ENCODE measurements at regions not wholly inside any gene's neighbourhood (a gene's known extent, or its start where the extent isn't known, plus 50 kb on each side); places are given as distances from the start of the nearest gene placed in this dataset.

- TF ChIP-seq CTCF (IDR thresholded peaks at IDR 0.05): no peak
- TF ChIP-seq ZFX (IDR thresholded peaks at IDR 0.05; ENCODE audit: borderline replicate concordance): no peak
Measured at GRCh38 chr15:45785897-45786296, 151.1 kb downstream of the SQOR start.
